Upper lobe of right lung (tissue), 1 donor: ENCODE measurements at regions not wholly inside any gene's neighbourhood (a gene's known extent, or its start where the extent isn't known, plus 50 kb on each side); places are given as distances from the start of the nearest gene placed in this dataset.

Experiments used
- ATAC-seq: fragments of 200-7000 bp; cut with Tn5 transposase; one replicate; pipeline ENCODE4 v1.9.1; 2020; ENCODE audit warnings: mild to moderate bottlenecking, moderate library complexity
- DNase-seq: peaks from one replicate; pipeline ENCODE4 v3.0.0-alpha.2; 2020
- H3K27ac ChIP-seq: fragments of 200-600 bp; one replicate; pipeline ENCODE4 v1.8.0; 2022
- H3K27me3 ChIP-seq: fragments of 200-600 bp; one replicate; pipeline ENCODE4 v1.8.0; 2022; ENCODE audit warnings: mild to moderate bottlenecking
- H3K36me3 ChIP-seq: fragments of 200-600 bp; one replicate; pipeline ENCODE4 v1.8.0; 2022
- H3K4me1 ChIP-seq: fragments of 200-600 bp; one replicate; pipeline ENCODE4 v1.8.0; 2022
- H3K4me3 ChIP-seq: fragments of 200-600 bp; one replicate; pipeline ENCODE4 v1.8.0; 2022; ENCODE audit warnings: mild to moderate bottlenecking
- H3K9me3 ChIP-seq: fragments of 200-600 bp; one replicate; pipeline ENCODE4 v1.8.0; 2022
- CTCF ChIP-seq: fragments of 200-600 bp; IDR thresholded peaks from one replicate; pipeline ENCODE4 v1.8.0; 2022; ENCODE audit warnings: antibody characterized with exemption
- intact Hi-C: fragments of 100-400 bp; cut with DNase I; formaldehyde crosslinking; loops from one replicate; pipeline ENCODE4 v1.11.0; 2022
- donor health status: DM: no; HTN: yes; CAD: no; lungs with severe emphysema.

- peak; percentile 69 for TF ChIP-seq CTCF
- Histone ChIP-seq H3K27me3 (no peaks in the 10 kb centered on the region), H3K4me3 (peak overlapping the region; percentile 11), H3K36me3 (no peaks in the 10 kb centered on the region), H3K4me1 (no peaks in the 10 kb centered on the region), H3K27ac (no peak overlapping the region), H3K9me3 (no peaks in the 10 kb centered on the region)
- DNase-seq (peak; percentile 63), ATAC-seq (peak; percentile 75)
- intact Hi-C loops = no loop called here
Measured at GRCh38 chr5:125835293-125836172, 587.7 kb upstream of the GRAMD2B start.

GRCh38 chr5:125836256-125836655 is 587.0 kb upstream of the GRAMD2B start:
- no peak for DNase-seq

GRCh38 chr5:125837866-125838265 is 585.3 kb upstream of the GRAMD2B start:
- DNase-seq = no peak
- Histone ChIP-seq H3K4me3 (no peak overlapping the region), H3K27me3 (no peaks in the 10 kb centered on the region), H3K36me3 (no peaks in the 10 kb centered on the region), H3K27ac (no peak overlapping the region), H3K4me1 (no peaks in the 10 kb centered on the region), H3K9me3 (no peaks in the 10 kb centered on the region)
- no peak for TF ChIP-seq CTCF
- intact Hi-C loops = no loop called here
- no peak for ATAC-seq

More at GRCh38 chr5:125836256-125836655, 587.0 kb upstream of the GRAMD2B start:
- Histone ChIP-seq H3K27me3 (no peaks in the 10 kb centered on the region), H3K9me3 (no peaks in the 10 kb centered on the region), H3K4me1 (no peaks in the 10 kb centered on the region), H3K36me3 (no peaks in the 10 kb centered on the region), H3K4me3 (no peak overlapping the region), H3K27ac (no peak overlapping the region)
- TF ChIP-seq CTCF = no peak
- intact Hi-C loops = no loop called here
- ATAC-seq = no peak

- Histone ChIP-seq H3K4me1 (no peaks in the 10 kb centered on the region), H3K4me3 (no peak overlapping the region), H3K27ac (no peak overlapping the region), H3K27me3 (no peaks in the 10 kb centered on the region), H3K9me3 (no peaks in the 10 kb centered on the region), H3K36me3 (no peaks in the 10 kb centered on the region)
- no peak for TF ChIP-seq CTCF
- intact Hi-C loops = no loop called here
- ATAC-seq (no peak), DNase-seq (no peak)
Measured at GRCh38 chr5:125847561-125847960, 575.6 kb upstream of the GRAMD2B start.

- intact Hi-C loops = no loop called here
- DNase-seq = no peak
- ATAC-seq = no peak
- H3K27me3 ChIP-seq = no peaks in the 10 kb centered on the region
- H3K27ac ChIP-seq = no peak overlapping the region
- H3K9me3 ChIP-seq = no peaks in the 10 kb centered on the region
- no peak for TF ChIP-seq CTCF
- no peak overlapping the region for H3K4me3 ChIP-seq
- no peaks in the 10 kb centered on the region for H3K4me1 ChIP-seq
- no peaks in the 10 kb centered on the region for H3K36me3 ChIP-seq
Measured at GRCh38 chr5:125848751-125849150, 574.5 kb upstream of the GRAMD2B start.
